KMS-11 (cell line): ENCODE measurements at regions not wholly inside any gene's neighbourhood (a gene's known extent, or its start where the extent isn't known, plus 50 kb on each side); places are given as distances from the start of the nearest gene placed in this dataset.

Source experiments
- H2AFZ ChIP-seq: fragments of 200-600 bp; sonication (generic); 2 replicates; pipeline ENCODE4 v1.6.1; 2016; ENCODE audit warnings: antibody characterized with exemption, mixed run types, low read depth
- H3K27ac ChIP-seq: fragments of 200-600 bp; sonication (generic); 2 replicates; pipeline ENCODE4 v1.6.1; 2016; ENCODE audit warnings: mild to moderate bottlenecking, mixed run types
- H3K27me3 ChIP-seq: fragments of 200-600 bp; sonication (generic); 2 replicates; pipeline ENCODE4 v1.6.1; 2017; ENCODE audit warnings: mild to moderate bottlenecking, low read depth, mixed run types, moderate library complexity; ENCODE audit not compliant: insufficient read depth
- H3K36me3 ChIP-seq: fragments of 200-600 bp; sonication (generic); 2 replicates; pipeline ENCODE4 v1.6.1; 2017; ENCODE audit warnings: mild to moderate bottlenecking, mixed run types; ENCODE audit not compliant: insufficient read depth
- H3K4me1 ChIP-seq: fragments of 200-600 bp; sonication (generic); 2 replicates; pipeline ENCODE4 v1.6.1; 2016; ENCODE audit warnings: mild to moderate bottlenecking, low read depth, mixed run types; ENCODE audit not compliant: poor library complexity, severe bottlenecking
- H3K4me2 ChIP-seq: fragments of 200-600 bp; sonication (generic); 2 replicates; pipeline ENCODE4 v1.7.0; 2016; ENCODE audit warnings: mild to moderate bottlenecking, mixed run types
- H3K4me3 ChIP-seq: fragments of 200-600 bp; sonication (generic); IDR thresholded peaks from 2 replicates; pipeline ENCODE4 v1.6.1; 2017; ENCODE audit warnings: low read depth, low read length, mixed read lengths; ENCODE audit not compliant: insufficient read depth
- H3K79me2 ChIP-seq: fragments of 200-600 bp; sonication (generic); 2 replicates; pipeline ENCODE4 v1.6.1; 2016; ENCODE audit warnings: low read depth, mixed run types; ENCODE audit not compliant: insufficient read depth
- H3K9ac ChIP-seq: fragments of 200-600 bp; sonication (generic); 2 replicates; pipeline ENCODE4 v1.6.1; 2016; ENCODE audit warnings: mild to moderate bottlenecking, mixed run types
- H4K20me1 ChIP-seq: fragments of 200-600 bp; sonication (generic); 2 replicates; pipeline ENCODE4 v1.6.1; 2016; ENCODE audit warnings: mild to moderate bottlenecking, mixed run types; ENCODE audit not compliant: insufficient read depth
- TF ChIP-seq, protein P1 (sequence below): fragments of 200-600 bp; sonication (generic); conservative IDR thresholded peaks from 2 replicates; pipeline ENCODE4 v1.6.1; 2017; ENCODE audit warnings: low read depth, mild to moderate bottlenecking, antibody characterized with exemption, low read length, moderate library complexity, mixed read lengths

DNA sequence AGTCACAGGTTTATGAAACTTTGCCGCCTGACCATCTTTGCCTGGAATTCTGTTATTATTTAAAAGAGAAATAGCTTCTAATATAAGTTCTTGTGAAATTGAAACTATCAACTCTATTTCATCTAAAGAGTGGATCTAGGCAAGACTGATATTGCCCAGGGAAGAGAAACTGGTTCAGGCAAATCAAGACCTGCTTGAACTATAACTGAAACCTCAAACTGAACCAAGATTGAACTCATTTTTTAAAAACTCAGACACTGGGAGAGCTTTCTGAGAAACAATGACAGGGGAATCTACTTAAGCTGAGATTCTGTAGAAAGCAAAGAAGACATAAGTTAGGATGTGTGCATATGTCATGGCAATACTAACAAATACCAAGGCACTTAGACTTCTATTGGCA is 815.8 kb downstream of the BRINP1 start:
- Histone ChIP-seq H3K36me3 (no peaks in the 10 kb centered on the region), H3K79me2 (no peaks in the 10 kb centered on the region), H3K4me1 (no peaks in the 10 kb centered on the region), H3K4me2 (no peak overlapping the region), H2AFZ (no peak overlapping the region), H3K9ac (no peak overlapping the region), H4K20me1 (no peaks in the 10 kb centered on the region), H3K4me3 (no peak overlapping the region), H3K27me3 (no peaks in the 10 kb centered on the region), H3K27ac (no peak overlapping the region)
- TF ChIP-seq, protein P1, sequence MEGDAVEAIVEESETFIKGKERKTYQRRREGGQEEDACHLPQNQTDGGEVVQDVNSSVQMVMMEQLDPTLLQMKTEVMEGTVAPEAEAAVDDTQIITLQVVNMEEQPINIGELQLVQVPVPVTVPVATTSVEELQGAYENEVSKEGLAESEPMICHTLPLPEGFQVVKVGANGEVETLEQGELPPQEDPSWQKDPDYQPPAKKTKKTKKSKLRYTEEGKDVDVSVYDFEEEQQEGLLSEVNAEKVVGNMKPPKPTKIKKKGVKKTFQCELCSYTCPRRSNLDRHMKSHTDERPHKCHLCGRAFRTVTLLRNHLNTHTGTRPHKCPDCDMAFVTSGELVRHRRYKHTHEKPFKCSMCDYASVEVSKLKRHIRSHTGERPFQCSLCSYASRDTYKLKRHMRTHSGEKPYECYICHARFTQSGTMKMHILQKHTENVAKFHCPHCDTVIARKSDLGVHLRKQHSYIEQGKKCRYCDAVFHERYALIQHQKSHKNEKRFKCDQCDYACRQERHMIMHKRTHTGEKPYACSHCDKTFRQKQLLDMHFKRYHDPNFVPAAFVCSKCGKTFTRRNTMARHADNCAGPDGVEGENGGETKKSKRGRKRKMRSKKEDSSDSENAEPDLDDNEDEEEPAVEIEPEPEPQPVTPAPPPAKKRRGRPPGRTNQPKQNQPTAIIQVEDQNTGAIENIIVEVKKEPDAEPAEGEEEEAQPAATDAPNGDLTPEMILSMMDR, result no peak

DNA sequence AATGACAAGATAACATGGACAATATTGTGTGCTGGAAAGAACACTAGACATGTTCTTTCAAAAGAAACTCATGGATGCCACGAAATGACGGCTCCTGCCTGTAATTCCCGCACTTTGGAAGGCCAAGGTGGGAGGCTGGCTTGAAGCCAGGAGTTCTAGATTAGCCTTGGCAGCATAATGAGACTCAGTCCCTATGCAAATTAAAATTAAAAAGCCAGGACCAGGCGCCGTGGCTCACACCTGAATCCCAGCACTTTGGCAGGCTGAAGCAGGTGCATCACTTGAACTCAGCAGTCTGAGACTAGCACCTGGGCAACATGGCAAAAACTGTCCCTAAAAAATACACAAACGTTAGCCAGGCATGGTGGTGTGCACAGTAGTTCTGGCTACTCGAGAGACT is 814.2 kb downstream of the BRINP1 start:
- Histone ChIP-seq H3K27ac (no peak overlapping the region), H3K27me3 (no peaks in the 10 kb centered on the region), H3K4me1 (no peaks in the 10 kb centered on the region), H3K4me3 (no peak overlapping the region), H2AFZ (no peak overlapping the region), H4K20me1 (no peaks in the 10 kb centered on the region), H3K79me2 (no peaks in the 10 kb centered on the region), H3K4me2 (no peak overlapping the region), H3K36me3 (no peaks in the 10 kb centered on the region), H3K9ac (no peak overlapping the region)
- TF ChIP-seq, protein P1, result no peak

DNA sequence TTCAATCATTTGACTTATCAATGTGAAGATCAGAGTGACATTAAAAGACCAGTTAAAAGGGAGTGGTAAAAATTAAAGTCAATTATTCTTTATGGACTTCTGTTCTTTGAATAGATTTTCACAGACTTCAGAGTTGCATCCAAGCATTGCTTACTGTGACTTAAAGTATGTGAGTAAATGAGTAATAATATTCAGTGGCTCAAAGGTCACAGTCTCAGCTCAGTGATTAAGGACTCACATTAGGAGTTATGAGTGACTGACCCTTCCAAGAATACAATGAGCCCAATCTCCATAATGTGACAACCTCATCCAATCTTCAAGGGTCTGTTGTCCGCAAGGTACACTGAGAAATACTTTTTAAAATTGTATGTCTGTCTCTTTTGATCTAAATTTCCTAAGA is 811.2 kb downstream of the BRINP1 start:
- H3K9ac ChIP-seq, result no peak overlapping the region
- no peaks in the 10 kb centered on the region for H4K20me1 ChIP-seq
- no peaks in the 10 kb centered on the region for H3K27me3 ChIP-seq
- H3K36me3 ChIP-seq, result no peaks in the 10 kb centered on the region
- H2AFZ ChIP-seq, result no peak overlapping the region
- H3K27ac ChIP-seq, result no peak overlapping the region
- TF ChIP-seq, protein P1, result no peak
- H3K4me3 ChIP-seq, result no peak overlapping the region
- no peak overlapping the region for H3K4me2 ChIP-seq
- no peaks in the 10 kb centered on the region for H3K79me2 ChIP-seq
- no peaks in the 10 kb centered on the region for H3K4me1 ChIP-seq

DNA sequence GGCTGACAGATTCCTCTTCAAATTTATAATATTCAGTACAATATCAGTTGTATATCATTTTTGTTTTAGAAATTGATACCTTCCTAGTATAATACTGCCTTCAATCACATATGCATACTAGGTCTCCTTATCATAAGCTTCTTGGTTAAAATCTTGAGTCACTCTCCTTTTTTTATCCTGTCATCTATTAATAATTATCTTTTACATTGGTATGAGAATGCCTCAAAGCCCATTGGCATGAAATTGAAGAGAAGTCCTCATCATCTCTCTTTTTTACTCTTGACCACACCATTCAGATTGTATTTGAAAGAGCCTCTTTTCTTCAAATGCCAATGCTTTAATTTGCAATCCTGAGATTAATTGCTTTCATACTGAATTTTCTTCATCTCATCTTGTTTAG is 810.3 kb downstream of the BRINP1 start:
- Histone ChIP-seq H3K36me3 (no peaks in the 10 kb centered on the region), H3K4me2 (no peak overlapping the region), H3K4me3 (no peak overlapping the region), H4K20me1 (no peaks in the 10 kb centered on the region), H3K4me1 (no peaks in the 10 kb centered on the region), H3K27ac (no peak overlapping the region), H2AFZ (no peak overlapping the region), H3K9ac (no peak overlapping the region), H3K79me2 (no peaks in the 10 kb centered on the region), H3K27me3 (no peaks in the 10 kb centered on the region)
- TF ChIP-seq, protein P1, result no peak

DNA sequence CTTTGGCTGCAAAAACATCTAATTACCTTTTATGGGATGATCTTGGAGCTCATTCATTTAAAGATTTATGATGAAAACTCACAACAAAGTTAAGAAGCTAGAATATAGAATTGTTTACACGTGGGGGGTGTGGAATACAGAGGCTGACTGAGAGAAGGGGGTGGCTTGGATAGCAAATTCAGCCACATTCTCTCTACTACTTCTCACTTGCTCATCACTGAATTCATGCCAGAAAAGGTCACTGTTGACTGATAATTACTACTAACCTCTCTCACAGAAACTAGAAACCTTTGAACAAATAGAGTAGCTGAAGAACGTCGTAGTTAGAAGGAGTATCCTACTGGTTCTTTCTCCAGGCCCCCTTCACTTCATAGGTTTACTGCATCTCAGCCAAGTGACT is 808.2 kb downstream of the BRINP1 start:
- H3K27me3 ChIP-seq, result no peaks in the 10 kb centered on the region
- H4K20me1 ChIP-seq, result no peaks in the 10 kb centered on the region
- no peaks in the 10 kb centered on the region for H3K36me3 ChIP-seq
- no peak overlapping the region for H3K4me2 ChIP-seq
- no peaks in the 10 kb centered on the region for H3K79me2 ChIP-seq
- TF ChIP-seq, protein P1, result no peak
- H3K9ac ChIP-seq, result no peak overlapping the region
- no peak overlapping the region for H2AFZ ChIP-seq
- H3K4me3 ChIP-seq, result no peak overlapping the region
- no peaks in the 10 kb centered on the region for H3K4me1 ChIP-seq
- no peak overlapping the region for H3K27ac ChIP-seq
